RWPE2 (cell line): ENCODE measurements at regions not wholly inside any gene's neighbourhood (a gene's known extent, or its start where the extent isn't known, plus 50 kb on each side); places are given as distances from the start of the nearest gene placed in this dataset.
A peak's percentile ranks its signal among the peaks of the same experiment; 100 is the strongest.

Source experiments
- ATAC-seq: fragments of 200-7000 bp; cut with Tn5 transposase; 3 replicates; pipeline ENCODE4 v1.9.1; 2021; ENCODE audit warnings: low read depth
- DNase-seq: peaks from one replicate; pipeline ENCODE4 v3.0.0-alpha.2; 2020; ENCODE audit warnings: low spot score
- H3K27ac ChIP-seq: fragments of 450-650 bp; 2 replicates; pipeline ENCODE4 v1.5.1; 2017; ENCODE audit warnings: mild to moderate bottlenecking; ENCODE audit not compliant: poor library complexity, severe bottlenecking
- H3K27me3 ChIP-seq: fragments of 250-450 bp; sonication (Bioruptor Pico); 2 replicates; pipeline ENCODE4 v1.5.1; 2021; ENCODE audit warnings: mild to moderate bottlenecking, moderate library complexity; ENCODE audit not compliant: insufficient read depth, poor library complexity, severe bottlenecking
- H3K36me3 ChIP-seq: fragments of 250-450 bp; sonication (Bioruptor Pico); 2 replicates; pipeline ENCODE4 v1.5.1; 2020; ENCODE audit warnings: low read depth, mild to moderate bottlenecking, moderate library complexity
- H3K4me1 ChIP-seq: fragments of 250-450 bp; sonication (Bioruptor Pico); 2 replicates; pipeline ENCODE4 v1.5.1; 2021; ENCODE audit warnings: mild to moderate bottlenecking, moderate library complexity; ENCODE audit not compliant: insufficient read depth, poor library complexity, severe bottlenecking
- H3K4me3 ChIP-seq: fragments of 250-450 bp; sonication (Bioruptor Pico); 2 replicates; pipeline ENCODE4 v1.5.1; 2021; ENCODE audit warnings: mild to moderate bottlenecking, moderate library complexity; ENCODE audit not compliant: severe bottlenecking
- H3K9me3 ChIP-seq: fragments of 250-450 bp; sonication (Bioruptor Pico); 2 replicates; pipeline ENCODE4 v1.5.1; 2021; ENCODE audit warnings: mild to moderate bottlenecking, moderate library complexity; ENCODE audit not compliant: severe bottlenecking
- CTCF ChIP-seq: fragments of 450-650 bp; IDR thresholded peaks from one replicate; pipeline ENCODE4 v1.5.1; 2017; ENCODE audit warnings: mild to moderate bottlenecking, moderate library complexity; ENCODE audit not compliant: poor library complexity, severe bottlenecking

GRCh38 chr5:38755181-38755580 is 90.6 kb upstream of the OSMR start:
- no peaks in the 10 kb centered on the region for H3K27me3 ChIP-seq
- ATAC-seq, result peak; percentile 29; the same call in 2 of the 3 replicates
- H3K27ac ChIP-seq, result no peak overlapping the region
- H3K4me3 ChIP-seq, result no peak overlapping the region
- H3K9me3 ChIP-seq, result no peaks in the 10 kb centered on the region
- H3K36me3 ChIP-seq, result no peaks in the 10 kb centered on the region
- TF ChIP-seq CTCF, result no peak
- H3K4me1 ChIP-seq, result no peaks in the 10 kb centered on the region
- DNase-seq, result no peak

GRCh38 chr5:38756068-38756467 is 89.7 kb upstream of the OSMR start:
- peaks cover 4% of the 10 kb centered on the region for H3K27me3 ChIP-seq
- no peak for ATAC-seq

GRCh38 chr5:38757451-38758245 is 88.2 kb upstream of the OSMR start:
- H3K36me3 ChIP-seq, result no peaks in the 10 kb centered on the region
- DNase-seq, result no peak
- no peak for TF ChIP-seq CTCF
- no peak for ATAC-seq
- no peak overlapping the region for H3K4me3 ChIP-seq
- H3K27me3 ChIP-seq, result peaks cover 4% of the 10 kb centered on the region
- no peaks in the 10 kb centered on the region for H3K4me1 ChIP-seq
- H3K27ac ChIP-seq, result no peak overlapping the region
- H3K9me3 ChIP-seq, result no peaks in the 10 kb centered on the region

More at GRCh38 chr5:38756068-38756467, 89.7 kb upstream of the OSMR start:
- no peak for TF ChIP-seq CTCF
- H3K36me3 ChIP-seq, result no peaks in the 10 kb centered on the region
- DNase-seq, result no peak
- H3K4me1 ChIP-seq, result no peaks in the 10 kb centered on the region
- no peak overlapping the region for H3K27ac ChIP-seq
- no peaks in the 10 kb centered on the region for H3K9me3 ChIP-seq
- no peak overlapping the region for H3K4me3 ChIP-seq

GRCh38 chr5:38758774-38759600 is 86.8 kb upstream of the OSMR start:
- Histone ChIP-seq H3K27ac (no peak overlapping the region), H3K27me3 (peaks cover 4% of the 10 kb centered on the region), H3K9me3 (no peaks in the 10 kb centered on the region), H3K4me1 (no peaks in the 10 kb centered on the region), H3K4me3 (no peak overlapping the region), H3K36me3 (no peaks in the 10 kb centered on the region)
- no peak for DNase-seq
- no peak for ATAC-seq
- TF ChIP-seq CTCF, result no peak

GRCh38 chr5:38764937-38765391 is 80.8 kb upstream of the OSMR start:
- no peak overlapping the region for H3K4me3 ChIP-seq
- no peak for ATAC-seq
- TF ChIP-seq CTCF, result no peak
- no peaks in the 10 kb centered on the region for H3K4me1 ChIP-seq
- no peaks in the 10 kb centered on the region for H3K36me3 ChIP-seq
- peaks cover 4% of the 10 kb centered on the region for H3K27me3 ChIP-seq
- no peak overlapping the region for H3K27ac ChIP-seq
- H3K9me3 ChIP-seq, result no peaks in the 10 kb centered on the region
- no peak for DNase-seq
